ENCODE measurements at regions not wholly inside any gene's neighbourhood (a gene's known extent, or its start where the extent isn't known, plus 50 kb on each side); places are given as distances from the start of the nearest gene placed in this dataset.

- TF ChIP-seq CTCF (IDR thresholded peaks at IDR 0.05) = no peak
- intact Hi-C loops (cut with DNase I; ENCODE audit: low total_unique reads) = no loop called here
- Histone ChIP-seq H3K4me3 (no peak overlapping the region), H3K36me3 (no peaks in the 10 kb centered on the region), H3K27me3 (no peaks in the 10 kb centered on the region), H3K4me1 (no peaks in the 10 kb centered on the region), H3K27ac (no peak overlapping the region), H3K9me3 (no peaks in the 10 kb centered on the region)
- no peak for DNase-seq
Observed at GRCh38 chr3:180529778-180530177, 72.2 kb upstream of the TTC14 start.

- no peak for DNase-seq
- Histone ChIP-seq H3K9me3 (no peaks in the 10 kb centered on the region), H3K4me3 (no peak overlapping the region), H3K36me3 (no peaks in the 10 kb centered on the region), H3K4me1 (no peaks in the 10 kb centered on the region), H3K27me3 (no peaks in the 10 kb centered on the region), H3K27ac (no peak overlapping the region)
- intact Hi-C loops (cut with DNase I; ENCODE audit: low total_unique reads) = no loop called here
- TF ChIP-seq CTCF (IDR thresholded peaks at IDR 0.05) = no peak
Observed at GRCh38 chr3:180530276-180530675, 71.7 kb upstream of the TTC14 start.

GRCh38 chr3:180531303-180532278, 70.4 kb upstream of the TTC14 start:
- Histone ChIP-seq H3K27me3 (no peaks in the 10 kb centered on the region), H3K36me3 (no peaks in the 10 kb centered on the region), H3K27ac (no peak overlapping the region), H3K9me3 (no peaks in the 10 kb centered on the region), H3K4me1 (no peaks in the 10 kb centered on the region), H3K4me3 (no peak overlapping the region)
- no peak for DNase-seq
- no peak for TF ChIP-seq CTCF (IDR thresholded peaks at IDR 0.05)
- intact Hi-C loops (cut with DNase I; ENCODE audit: low total_unique reads) = no loop called here

- TF ChIP-seq CTCF (IDR thresholded peaks at IDR 0.05) = no peak
- no peaks in the 10 kb centered on the region for H3K4me1 ChIP-seq
- intact Hi-C loops (cut with DNase I; ENCODE audit: low total_unique reads) = no loop called here
- DNase-seq = no peak
- H3K27ac ChIP-seq = no peak overlapping the region
- no peaks in the 10 kb centered on the region for H3K36me3 ChIP-seq
- H3K27me3 ChIP-seq = no peaks in the 10 kb centered on the region
- H3K9me3 ChIP-seq = no peaks in the 10 kb centered on the region
- H3K4me3 ChIP-seq = no peak overlapping the region
Observed at GRCh38 chr3:180534828-180535227, 67.1 kb upstream of the TTC14 start.

GRCh38 chr3:180538493-180538892, 63.5 kb upstream of the TTC14 start:
- Histone ChIP-seq H3K27me3 (no peaks in the 10 kb centered on the region), H3K36me3 (no peaks in the 10 kb centered on the region), H3K4me3 (no peak overlapping the region), H3K4me1 (no peaks in the 10 kb centered on the region), H3K9me3 (no peaks in the 10 kb centered on the region), H3K27ac (no peak overlapping the region)
- TF ChIP-seq CTCF (IDR thresholded peaks at IDR 0.05) = no peak
- intact Hi-C loops (cut with DNase I; ENCODE audit: low total_unique reads) = no loop called here
- no peak for DNase-seq

Data from tibial artery (tissue), 4 donors.